ENCODE measurements at regions not wholly inside any gene's neighbourhood (a gene's known extent, or its start where the extent isn't known, plus 50 kb on each side); places are given as distances from the start of the nearest gene placed in this dataset.

DNA sequence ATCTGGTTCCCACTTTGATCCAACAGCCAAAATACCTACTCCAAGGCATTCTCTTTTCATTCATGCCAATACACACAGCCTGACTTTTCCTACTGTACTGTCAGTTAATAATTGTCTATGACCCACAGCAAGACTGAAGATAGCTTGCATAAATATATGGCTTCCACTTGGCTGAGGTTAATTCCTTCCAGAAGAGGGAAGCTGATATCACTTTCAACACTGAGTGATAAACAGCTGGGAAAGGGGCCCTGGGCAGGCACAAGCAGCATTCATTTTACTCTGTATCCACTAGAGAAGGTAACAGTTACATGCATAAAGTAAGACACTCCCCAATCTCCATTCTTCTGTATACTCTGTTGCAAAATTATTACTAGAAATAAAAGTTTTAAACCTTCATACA is 200.2 kb upstream of the UGT8 start:
- TF ChIP-seq, protein P1, sequence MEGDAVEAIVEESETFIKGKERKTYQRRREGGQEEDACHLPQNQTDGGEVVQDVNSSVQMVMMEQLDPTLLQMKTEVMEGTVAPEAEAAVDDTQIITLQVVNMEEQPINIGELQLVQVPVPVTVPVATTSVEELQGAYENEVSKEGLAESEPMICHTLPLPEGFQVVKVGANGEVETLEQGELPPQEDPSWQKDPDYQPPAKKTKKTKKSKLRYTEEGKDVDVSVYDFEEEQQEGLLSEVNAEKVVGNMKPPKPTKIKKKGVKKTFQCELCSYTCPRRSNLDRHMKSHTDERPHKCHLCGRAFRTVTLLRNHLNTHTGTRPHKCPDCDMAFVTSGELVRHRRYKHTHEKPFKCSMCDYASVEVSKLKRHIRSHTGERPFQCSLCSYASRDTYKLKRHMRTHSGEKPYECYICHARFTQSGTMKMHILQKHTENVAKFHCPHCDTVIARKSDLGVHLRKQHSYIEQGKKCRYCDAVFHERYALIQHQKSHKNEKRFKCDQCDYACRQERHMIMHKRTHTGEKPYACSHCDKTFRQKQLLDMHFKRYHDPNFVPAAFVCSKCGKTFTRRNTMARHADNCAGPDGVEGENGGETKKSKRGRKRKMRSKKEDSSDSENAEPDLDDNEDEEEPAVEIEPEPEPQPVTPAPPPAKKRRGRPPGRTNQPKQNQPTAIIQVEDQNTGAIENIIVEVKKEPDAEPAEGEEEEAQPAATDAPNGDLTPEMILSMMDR (conservative IDR thresholded peaks at IDR 0.05; ENCODE audit: low read length) = no peak
- TF ChIP-seq EZH2phosphoT487 (IDR thresholded peaks at IDR 0.05; ENCODE audit: borderline replicate concordance, low read depth, low read length) = no peak

All from OCI-LY7 (cell line).